Ecto neural progenitor cell (in vitro differentiated cells): ENCODE measurements at regions not wholly inside any gene's neighbourhood (a gene's known extent, or its start where the extent isn't known, plus 50 kb on each side); places are given as distances from the start of the nearest gene placed in this dataset.

ENCODE experiments used
- DNase-seq: peaks from one replicate; pipeline ENCODE4 v3.0.0-alpha.2; 2018; ENCODE audit warnings: low spot score

DNA sequence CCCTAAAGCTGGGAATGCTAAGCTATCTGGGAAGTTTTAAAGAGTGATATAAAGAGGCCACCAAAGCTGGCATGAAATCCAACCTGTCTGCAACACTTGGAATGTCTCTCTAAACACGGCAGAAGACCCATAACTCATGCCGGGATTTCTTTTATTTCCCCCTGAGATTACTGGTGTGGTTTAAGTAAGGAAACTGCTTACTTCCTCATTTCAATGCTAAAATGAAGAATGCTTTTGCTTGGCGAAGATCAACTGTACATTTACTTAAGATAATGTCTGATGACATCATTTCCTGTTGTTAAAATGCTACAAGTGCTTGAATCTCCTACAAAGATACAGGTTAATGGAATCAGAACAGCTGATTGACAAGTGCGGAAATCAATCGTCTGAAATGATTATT, 353.8 kb upstream of the SALL3 start:
- DNase-seq, result no peak

- no peak for DNase-seq
These were observed 351.9 kb upstream of the SALL3 start for GRCh38 chr18:78627551-78628346.

GRCh38 chr18:78629426-78629825, 350.2 kb upstream of the SALL3 start:
- DNase-seq, result no peak

GRCh38 chr18:78630356-78630755, 349.3 kb upstream of the SALL3 start:
- DNase-seq, result no peak

DNA sequence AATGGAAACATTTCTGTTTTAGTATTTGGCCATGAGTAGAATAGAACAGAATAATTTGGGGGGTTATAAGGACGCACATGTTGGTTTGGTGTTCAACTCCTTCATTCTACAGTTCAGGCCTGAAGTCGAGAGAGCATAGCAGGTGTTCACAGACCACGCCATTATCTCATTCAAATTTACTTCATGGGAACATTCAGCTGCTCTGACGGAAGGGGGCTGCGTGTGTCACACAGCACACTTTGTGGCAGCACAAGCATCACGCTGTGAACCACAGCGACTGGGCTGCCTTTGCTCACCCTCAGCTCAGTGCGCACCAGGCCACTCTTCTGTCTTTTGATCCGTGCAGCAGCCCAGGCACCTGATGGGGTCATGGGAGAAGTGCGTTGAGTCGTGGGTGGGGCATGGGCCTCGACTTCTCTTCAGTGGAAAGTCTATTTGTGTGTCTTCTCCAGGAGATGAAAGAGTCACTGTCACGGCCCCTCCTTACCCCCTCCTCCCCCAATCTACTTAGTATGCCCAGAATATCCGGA, 348.6 kb upstream of the SALL3 start:
- DNase-seq, result no peak

DNA sequence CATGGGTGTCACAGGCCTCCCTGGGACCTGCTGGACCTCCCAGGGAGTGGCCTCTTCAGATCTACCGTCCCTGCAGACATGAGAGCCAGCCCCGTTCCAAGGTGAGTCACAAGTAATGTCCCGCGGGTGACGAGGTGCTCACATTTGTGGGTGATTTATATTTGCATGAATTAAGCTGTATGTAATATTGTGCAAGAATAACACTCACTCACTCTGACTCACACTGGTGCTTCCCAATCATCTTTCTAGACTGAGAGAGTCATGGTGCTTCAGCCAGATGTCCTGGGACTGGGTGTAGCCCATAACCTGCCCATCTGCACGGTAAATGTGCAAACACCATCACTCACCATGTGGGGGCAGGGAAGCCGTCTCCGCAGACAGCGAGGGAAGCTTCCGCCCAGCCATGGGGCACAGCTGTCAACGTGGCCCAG, 347.5 kb upstream of the SALL3 start:
- DNase-seq, result no peak

DNA sequence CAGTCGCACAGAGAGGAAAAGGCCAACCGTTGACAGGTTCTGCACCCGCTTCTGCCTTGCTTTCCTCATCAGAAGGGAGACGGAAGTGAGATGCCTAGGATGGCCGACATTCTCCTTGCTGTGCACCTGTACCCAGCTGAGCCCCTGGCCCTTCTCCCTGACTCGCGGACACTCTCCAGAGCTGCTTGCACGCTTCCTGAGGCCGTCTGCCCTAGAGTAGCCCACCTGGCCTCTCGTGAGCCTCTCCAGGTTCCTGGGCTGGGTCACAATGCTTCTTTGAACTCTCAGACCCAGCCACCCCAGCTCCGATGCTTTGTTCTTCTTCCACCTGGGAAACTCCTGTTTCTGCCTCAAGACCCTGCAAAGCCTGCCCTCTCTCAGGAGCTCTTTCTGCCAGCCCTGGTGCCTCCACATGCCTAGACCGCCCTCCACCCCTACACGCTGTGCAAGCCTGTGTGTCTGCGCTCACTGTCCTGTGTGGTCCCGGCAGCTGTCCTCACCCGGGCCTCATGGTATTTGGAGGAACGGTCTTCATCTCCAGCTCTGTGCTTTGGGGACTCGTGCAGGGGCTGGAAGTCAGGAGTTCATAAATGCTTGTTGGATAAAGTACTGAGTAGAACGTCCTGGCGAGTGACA, 345.4 kb upstream of the SALL3 start:
- no peak for DNase-seq

GRCh38 chr18:78635093-78635800, 344.4 kb upstream of the SALL3 start:
- DNase-seq, result no peak

GRCh38 chr18:78636260-78636659, 343.4 kb upstream of the SALL3 start:
- DNase-seq, result no peak

GRCh38 chr18:78637442-78638402, 341.9 kb upstream of the SALL3 start:
- DNase-seq, result no peak

DNA sequence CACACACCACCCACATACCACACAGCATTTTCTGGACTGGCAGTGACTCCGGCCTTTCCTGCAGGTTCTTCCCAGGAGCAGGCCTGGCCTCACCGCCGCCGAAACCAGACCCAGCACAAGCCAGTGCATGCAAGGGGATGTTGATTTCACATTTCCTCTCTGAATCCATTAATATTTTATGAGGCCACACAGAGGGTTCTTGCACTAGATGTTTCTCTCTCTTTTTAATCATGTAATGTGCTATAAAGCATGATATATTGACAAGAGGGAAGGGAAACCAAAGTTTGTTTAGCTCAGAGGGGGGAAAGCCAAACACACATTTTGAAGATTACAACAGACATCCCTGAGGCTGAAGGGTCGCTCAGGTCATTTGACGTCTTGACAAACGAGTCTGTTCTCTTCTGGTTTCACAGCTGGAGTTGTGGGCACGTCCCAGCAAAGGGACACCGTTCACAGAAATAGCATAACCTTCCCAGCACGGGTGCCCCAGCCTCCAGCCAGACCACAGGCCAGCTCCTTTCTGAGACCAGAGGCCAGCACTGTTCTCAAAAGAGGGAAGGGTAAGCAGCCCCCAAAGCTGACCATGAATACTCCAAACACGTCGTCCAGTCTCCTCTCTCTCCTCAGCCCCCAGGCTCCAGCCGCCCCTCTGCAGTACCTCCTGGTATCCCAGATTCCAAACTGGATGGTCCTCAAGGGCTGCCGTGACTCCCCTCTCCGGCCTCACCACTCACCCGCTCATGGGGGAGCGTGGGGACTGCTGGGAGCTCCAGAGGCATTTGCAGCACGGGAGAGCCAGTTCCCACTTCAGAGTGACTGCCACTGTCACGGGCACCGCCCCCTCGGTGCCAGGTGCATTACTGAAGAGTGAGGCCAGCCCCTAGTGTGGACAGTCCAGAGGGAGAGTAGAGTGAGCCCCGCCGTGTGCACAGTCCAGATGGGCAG, 340.3 kb upstream of the SALL3 start:
- DNase-seq, result no peak

DNA sequence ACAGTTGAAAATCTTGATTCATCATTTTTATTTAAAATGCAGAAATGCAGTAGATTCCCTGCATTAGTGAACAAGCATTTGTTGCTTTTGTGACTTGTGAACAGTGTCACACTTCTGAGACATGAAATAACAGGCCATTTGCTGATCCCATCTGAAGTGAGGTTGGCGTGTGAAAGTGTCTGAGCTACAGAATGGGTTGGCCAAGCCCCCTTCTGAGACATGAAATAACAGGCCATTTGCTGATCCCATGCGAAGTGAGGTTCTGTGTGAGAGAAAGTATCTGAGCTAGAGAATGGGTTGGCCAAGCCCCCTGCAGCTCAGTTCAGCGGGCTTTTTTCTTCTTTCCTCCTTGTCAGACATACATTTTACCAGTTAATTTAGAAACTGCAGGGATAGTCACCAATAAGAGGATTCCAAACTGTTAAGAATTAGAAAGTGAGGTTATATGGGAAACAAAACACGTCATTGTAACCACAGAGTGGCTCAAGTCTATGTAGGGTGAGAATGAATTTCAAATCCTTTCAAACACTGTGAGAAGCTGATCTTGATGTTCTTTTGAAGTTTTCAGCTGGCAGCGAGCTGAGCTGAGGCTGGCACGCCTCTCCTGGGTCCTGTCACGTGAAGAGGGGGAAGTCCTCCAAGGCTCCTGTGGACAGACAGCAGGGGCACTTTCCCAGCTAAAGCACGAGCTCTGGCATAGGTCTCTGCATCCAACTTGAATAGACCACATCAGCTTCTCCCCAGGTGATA, 339.2 kb upstream of the SALL3 start:
- no peak for DNase-seq

- no peak for DNase-seq
These were observed 337.9 kb upstream of the SALL3 start for GRCh38 chr18:78641689-78642231.

GRCh38 chr18:78642296-78642951, 337.2 kb upstream of the SALL3 start:
- no peak for DNase-seq

DNA sequence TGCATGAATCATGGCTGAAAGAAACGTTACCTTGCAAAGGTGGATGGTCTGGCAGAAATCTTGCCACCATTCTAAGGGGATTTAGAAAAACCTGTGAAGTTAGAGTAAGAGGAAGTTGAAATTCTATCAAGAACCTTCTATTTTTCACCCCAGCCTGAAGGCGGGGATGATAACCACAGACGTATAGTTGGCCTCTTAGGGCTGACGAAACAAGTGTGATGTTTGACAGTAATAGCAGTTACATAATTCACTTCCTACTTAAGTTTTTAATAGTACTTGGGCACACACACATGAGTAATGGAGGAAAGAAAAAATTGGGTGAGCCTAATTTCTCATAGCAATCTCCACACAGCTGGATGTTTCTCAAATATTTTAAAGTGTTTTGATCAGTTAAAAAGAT, 336.6 kb upstream of the SALL3 start:
- no peak for DNase-seq

DNA sequence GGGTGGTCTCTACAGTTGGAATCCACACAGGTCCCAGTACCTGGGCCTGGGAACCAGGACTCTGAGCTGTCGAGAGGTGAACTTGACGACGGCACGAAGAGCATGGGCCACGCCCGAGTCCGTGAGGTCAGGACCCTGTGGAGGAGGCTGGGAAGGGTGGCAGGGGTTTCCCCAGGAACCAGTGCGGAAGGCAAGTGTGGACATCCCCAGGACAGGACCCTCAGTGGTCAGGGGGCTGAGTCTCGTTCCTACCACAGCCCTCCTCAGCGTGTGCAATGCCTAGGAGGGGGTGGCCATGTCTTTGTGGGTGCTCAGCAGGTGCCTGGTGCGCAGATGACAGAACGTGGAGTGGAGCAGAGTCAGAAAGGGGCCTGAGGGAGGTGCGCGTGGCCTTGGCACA, 335.6 kb upstream of the SALL3 start:
- no peak for DNase-seq

- no peak for DNase-seq
These were observed 334.4 kb upstream of the SALL3 start for GRCh38 chr18:78645216-78645615.

- DNase-seq, result no peak
These were observed 332.6 kb upstream of the SALL3 start for GRCh38 chr18:78647018-78647417.

DNA sequence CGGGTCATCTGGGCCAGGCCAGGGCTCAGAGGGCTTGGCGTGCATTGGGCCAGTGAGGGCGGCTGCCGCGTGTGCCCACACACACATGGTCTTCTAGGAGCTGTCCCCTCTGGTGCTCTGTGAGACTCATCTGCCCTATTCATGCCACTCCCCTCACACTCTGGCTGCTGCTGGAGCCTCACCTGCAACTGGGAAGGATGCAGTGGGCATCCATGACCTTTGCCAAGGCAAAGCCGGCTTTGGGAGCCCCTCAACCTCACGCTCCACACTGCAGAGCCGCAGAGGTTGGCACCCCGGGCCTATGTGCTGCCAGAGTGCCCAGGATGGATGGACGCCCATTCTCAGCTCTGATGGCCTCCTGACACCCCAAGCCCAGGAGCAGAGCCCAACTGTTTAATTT, 330.2 kb upstream of the SALL3 start:
- DNase-seq, result no peak
